ENCODE measurements at regions not wholly inside any gene's neighbourhood (a gene's known extent, or its start where the extent isn't known, plus 50 kb on each side); places are given as distances from the start of the nearest gene placed in this dataset.
"Not testable (repeated sequence)": the region's sequence is repeated elsewhere in the genome, so short reads cannot be mapped to it uniquely, and the experiment has no call there.

DNA sequence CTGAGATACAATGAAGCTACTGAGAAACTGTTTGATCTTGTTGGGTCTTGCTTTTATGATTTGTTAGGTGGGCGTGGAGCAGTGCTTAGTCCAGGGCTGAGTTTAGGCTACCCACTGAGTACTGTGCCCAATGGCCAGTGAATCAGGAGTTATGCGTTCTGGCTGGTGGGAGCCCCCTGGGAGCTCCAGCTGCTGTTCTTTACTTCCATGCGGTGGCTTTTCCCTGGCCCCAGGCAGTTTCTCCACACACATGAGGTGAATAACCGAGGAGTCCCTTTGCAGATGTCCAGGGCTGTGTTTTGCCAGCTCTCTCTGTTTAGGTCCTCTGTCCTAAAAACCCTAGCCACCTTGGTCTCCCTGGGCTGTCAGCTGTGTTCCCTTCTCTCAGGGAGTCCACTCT lies 106.5 kb downstream of the KLF13 start:
- no peak for DNase-seq (ENCODE audit: low read depth in 2 of 2)

DNA sequence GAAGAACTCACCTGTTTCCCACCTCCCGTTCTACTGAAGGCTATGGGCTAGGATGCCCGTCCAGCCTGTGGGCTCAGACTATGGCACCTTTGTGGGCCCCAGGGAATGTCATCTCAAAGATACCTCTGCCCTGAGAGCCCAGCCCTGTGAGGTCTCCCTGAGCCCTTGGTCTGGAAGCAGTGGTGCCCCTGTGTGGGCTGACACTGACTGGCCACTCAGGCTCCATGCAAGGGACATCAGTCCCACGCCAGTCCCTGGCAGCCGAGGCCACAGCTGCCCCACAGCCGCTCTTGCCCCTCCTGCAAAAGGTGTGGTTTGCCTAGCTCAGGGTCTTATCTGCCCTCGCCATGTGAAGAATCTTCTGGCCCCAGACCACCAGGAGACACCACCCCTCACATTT lies 106.9 kb downstream of the KLF13 start:
- DNase-seq (ENCODE audit: low read depth in 2 of 2) = no peak

DNA sequence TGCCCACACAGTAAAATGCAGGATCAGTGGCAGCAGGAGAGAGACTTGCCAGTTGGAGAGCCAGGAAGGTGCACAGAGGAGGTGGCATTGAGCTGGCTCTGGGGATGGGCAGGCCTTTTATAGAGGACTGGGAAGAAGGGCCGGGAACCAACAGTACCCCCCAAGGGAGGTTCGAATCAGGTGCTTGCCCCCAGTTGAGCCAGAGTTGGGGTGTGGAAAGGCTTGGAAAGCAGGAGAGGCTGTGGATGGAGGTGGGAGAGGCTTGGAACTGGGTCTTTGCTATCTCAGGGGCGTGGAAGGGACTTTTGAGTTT lies 107.6 kb downstream of the KLF13 start:
- no peak for DNase-seq (ENCODE audit: low read depth in 2 of 2)

DNA sequence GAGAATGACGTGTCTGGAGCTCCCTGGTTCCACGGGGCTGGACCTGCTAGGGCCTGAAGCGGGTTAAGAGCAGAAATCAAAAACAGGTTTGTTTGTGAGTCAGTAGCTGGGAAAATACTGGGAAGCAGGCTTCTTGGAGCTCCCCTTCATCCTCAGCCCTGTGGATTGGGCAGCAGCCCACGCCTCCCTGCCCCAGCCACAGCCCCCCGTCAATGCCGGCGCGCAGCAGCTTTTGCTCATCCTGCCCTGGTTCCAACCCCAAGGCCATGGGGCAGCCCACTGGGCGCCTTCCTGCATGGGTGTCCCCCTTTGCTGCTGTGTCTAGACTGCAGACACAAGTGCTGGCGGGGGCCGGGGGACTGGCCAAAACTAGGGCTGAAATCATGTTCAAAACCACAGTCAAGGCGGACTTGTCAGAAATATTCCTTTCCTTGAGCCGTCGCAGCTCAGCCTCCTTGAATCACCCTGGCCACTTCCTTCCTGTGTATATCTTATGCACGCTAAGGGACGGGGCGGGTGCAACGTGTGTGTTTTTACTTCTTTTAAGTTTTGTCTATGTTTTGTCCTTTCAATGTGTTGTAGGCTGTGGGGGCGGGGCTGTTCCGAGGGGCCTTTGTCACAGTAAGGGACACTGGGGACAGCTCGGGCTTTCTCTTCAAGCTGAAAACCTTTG lies 108.1 kb downstream of the KLF13 start:
- peak; percentile 66 to 77 for DNase-seq (ENCODE audit: low read depth in 2 of 2)

DNA sequence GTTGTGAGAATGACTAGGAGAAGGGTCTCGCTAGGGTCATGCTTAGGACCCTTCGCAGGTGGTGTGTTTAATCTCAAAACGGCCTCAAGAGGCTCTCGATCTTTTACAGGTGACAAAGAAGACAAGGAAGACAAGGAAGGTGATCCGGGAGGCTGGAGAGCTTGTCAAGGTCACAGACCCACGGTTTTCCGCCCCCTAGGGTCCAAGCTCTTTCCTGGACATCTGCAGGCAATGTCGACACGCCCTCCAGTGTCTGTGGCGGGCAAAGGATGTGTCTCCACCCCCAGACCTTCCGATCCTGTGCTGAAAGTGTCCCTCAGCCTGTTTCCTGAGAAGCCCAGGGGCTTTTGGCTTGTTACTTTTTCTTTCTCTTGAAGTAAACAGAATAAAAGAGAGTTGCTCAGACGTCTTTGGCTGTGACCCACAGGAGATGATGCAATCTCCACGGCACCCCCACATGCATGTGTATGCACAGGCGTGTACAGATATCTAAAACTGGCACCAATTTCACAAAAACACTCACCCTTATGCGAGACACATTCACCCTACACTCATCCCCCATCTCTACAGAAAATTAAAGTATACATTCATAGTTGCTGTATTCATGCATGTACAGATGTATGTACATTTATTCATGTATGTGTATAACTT lies 108.8 kb downstream of the KLF13 start:
- DNase-seq (ENCODE audit: low read depth in 2 of 2) = peak; percentile 59 to 82

DNA sequence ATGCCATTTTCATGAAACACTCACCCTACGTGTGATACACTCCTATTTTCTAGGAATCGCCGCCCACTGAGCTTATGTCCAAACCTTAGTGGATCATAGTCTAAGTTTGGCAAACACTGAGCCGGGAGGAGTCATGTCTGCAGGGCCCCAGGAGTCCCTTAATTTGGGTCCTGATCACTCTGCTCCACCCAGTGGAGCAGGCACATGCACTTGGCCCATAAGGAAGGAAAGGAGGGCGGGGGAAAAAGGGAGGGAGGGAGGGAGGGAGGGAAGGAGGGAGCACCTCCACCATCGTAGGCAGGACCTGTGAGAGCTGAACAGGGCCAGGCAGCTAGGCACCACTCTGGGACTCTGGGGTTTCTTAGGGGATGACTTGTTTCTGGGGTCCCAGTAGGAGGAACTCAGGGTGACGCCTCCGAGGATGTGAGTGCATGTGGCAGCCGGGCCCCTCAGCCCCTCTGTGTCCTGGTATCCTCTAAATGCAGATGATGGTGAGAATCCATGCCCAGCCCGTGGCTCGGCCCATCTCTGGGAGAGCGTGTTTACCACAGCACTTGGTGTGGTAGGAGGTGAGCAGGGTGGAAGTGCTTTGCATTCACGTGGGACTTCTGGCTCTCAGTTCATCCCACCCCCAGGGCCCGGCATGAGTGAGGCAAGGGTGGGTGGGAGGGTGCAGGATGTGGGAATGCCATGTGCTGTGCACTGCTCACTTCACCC lies 109.4 kb downstream of the KLF13 start:
- DNase-seq (ENCODE audit: low read depth in 2 of 2) = no peak

DNA sequence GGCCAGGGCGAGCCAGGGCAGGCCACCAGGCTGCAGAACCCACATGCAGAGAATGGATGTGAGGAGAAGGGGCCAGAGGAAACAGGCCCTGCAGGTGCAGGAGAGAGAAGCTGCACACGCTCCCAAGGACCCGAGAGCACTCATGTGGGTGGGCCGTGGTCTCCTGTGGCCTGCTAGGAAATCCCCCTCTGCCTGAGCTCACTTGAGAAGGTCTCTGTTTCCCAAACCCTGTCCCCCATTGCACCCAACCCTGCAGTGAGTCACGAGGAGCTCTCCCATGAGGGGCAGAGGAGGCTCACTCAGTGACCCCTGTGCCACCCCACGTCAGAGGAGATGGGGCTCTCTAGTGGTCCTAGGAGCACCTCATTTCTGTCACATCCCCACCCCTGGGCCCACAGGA lies 111.1 kb downstream of the KLF13 start:
- peak in 1 of 2 donors; percentile 49 for DNase-seq (ENCODE audit: low read depth in 2 of 2)

DNA sequence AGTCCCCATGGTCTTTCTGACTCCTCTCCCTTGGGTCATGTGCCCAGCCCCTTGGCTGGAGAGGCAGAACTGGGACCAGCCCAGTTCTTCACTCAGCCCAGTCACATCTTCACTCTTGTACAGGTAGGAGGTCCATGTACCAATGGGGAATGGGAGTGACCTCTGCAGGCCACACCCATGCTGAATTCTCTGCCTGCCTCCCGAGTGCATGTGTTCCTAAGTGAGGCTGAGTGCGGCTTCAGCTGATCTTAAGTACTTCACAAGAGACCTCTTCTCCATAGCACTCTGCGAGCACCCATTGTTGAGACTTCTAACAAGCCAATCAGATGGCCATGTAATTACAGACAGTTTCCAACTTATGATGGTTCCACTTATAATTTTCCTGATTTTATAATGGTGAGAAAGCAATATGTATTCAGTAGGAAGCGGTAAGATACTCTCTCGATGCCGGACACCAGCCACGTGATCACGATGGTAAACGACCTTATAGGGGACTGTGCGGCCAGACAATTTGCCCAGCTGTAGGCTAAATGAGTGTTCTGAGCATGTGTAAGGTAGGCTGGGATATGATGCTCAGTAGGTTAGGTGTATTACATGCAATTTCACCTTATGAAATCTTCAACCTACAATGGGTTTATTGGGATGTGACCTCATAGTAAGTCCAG lies 112.1 kb downstream of the KLF13 start:
- DNase-seq (ENCODE audit: low read depth in 2 of 2) = no peak

DNA sequence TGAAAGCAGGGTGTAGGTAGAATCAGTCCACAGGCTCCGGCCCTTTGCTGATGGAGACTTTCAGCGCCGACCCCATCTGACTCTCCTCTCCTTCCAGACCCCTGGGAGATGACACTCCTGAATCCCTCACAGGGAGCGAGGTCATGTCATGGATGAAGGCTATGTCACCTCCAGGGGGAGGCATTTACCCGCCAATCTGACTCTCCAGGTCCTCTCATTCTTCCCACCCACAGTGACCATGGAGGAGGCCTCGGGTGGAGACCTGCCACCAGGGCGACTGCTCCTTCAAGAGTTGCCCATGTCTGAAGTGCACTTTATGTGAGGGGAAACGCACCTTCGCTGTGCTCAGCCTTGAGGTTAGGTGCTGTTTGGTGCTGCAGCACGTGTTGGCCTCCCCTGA lies 112.7 kb downstream of the KLF13 start:
- DNase-seq (ENCODE audit: low read depth in 2 of 2) = no peak

DNA sequence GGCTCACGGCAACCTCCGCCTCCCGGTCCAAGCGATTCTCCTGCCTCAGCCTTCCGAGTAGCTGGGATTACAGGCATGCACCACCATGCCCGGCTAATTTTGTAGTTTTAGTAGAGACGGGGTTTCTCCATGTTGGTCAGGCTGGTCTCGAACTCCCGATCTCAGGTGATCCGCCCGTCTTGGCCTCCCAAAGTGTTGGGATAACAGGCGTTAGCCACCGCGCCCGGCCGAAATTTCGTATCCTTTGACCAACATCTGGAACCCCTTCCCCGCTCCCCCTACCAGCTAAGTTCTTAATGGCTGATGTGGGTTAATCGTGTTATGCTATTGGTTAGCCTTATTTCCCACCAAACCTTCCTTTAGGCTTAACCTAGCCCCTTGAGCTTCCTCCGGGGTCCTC lies 113.6 kb downstream of the KLF13 start:
- not testable (repeated sequence) for DNase-seq (ENCODE audit: low read depth in 2 of 2)

DNA sequence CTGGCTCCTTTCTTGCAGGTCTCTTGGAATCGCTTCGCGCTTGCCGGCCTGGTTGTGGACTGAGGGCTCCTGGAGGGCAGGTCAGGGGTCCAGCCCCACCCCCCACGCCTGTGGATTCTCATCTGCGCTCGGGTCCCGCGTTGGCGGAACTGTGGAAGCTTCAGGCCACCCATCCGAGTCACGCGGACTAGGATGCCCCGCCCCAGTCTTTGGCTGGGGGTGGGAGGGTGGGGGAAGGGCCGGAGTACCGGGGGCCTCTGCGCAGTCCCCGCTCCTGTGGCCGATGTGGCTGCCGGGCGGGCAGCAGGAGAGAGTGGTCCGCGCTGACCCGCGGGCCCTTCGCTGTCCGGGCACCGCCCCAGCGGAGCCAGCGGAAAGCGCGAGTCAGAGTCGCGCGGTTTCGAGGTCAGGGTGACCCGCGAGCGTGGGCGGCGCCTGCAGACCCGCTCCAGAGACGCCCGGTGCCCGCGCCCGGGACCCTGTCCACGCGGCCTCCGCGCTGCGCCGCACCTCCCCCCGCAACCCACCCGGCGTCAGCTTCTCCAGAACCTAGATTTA lies 114.2 kb downstream of the KLF13 start:
- DNase-seq (ENCODE audit: low read depth in 2 of 2) = no peak

DNA sequence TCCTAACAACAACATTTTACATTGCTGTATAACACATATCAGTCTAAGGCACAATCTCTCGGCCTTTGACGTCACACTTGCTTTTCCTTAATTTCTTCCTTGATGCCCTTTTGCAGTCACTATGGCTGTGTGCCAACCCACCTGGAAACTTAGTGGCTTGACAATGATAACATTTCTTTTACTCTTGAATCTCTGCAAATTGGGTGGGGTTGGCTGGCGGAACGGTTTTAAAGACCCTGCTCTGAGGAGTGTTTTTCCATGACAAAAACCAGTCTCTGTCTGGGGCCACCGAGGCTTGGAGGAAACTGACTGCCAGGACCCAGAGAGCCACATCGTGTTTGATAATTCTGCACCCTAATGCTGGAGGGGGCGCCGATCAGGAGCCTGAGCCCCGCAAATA lies 115.6 kb downstream of the KLF13 start:
- DNase-seq (ENCODE audit: low read depth in 2 of 2) = no peak

DNA sequence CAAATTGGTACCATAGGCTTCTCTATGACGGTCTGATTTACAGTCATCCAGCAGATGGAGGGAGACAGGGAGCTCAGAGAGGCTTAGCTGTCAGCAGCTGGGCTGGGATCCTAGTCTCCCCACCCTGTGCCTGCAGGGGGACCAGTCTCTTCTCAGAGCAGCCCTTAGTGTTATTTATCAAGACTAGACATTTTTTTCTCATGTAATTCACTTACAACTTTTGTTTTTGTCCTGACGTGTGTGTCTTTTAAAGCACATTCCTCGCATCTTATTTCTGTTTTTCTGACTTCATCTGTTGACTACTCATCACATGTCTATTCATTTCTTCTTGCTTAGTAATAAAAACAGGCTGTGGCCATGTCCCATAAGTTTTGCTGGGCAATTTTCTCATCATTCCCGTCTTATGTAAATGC lies 116.1 kb downstream of the KLF13 start:
- DNase-seq (ENCODE audit: low read depth in 2 of 2) = no peak

DNA sequence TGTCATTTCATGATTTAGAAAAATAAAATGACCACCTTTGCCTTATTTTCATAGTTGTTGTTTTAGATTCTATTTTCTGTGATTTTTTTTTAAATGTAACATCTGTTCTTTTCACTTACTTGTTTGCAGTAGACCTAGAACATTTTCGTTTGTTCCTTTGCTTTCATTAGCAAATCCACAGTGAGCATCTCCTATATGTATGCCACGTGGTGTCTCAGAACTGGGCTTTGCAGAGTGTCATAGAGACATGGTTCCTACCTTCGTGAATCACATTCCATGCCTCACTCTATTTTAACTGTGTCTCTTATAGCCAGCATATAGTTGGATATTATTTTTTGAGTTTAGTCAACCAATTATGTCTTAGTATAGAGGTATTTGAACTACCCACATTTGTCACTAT lies 118.2 kb downstream of the KLF13 start:
- DNase-seq (ENCODE audit: low read depth in 2 of 2) = no peak

DNA sequence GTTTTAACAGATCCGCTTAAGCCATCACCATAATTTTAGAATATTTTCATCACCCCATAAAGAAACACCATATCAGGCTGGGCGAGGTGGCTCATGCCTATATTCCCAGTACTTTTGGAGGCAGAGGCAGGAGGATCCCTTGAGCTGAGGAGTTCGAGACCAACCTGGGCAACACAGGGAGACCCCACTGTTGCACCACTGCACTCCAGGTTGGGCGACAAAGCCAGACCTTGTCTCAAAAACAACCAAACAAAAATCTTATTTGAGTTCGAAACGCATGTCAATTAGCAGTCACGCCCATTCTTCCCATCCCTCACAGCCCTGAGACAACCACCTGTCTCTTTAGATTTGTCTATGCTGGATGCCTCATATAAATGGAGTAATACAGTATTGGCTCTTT lies 119.9 kb downstream of the KLF13 start:
- no peak for DNase-seq (ENCODE audit: low read depth in 2 of 2)

DNA sequence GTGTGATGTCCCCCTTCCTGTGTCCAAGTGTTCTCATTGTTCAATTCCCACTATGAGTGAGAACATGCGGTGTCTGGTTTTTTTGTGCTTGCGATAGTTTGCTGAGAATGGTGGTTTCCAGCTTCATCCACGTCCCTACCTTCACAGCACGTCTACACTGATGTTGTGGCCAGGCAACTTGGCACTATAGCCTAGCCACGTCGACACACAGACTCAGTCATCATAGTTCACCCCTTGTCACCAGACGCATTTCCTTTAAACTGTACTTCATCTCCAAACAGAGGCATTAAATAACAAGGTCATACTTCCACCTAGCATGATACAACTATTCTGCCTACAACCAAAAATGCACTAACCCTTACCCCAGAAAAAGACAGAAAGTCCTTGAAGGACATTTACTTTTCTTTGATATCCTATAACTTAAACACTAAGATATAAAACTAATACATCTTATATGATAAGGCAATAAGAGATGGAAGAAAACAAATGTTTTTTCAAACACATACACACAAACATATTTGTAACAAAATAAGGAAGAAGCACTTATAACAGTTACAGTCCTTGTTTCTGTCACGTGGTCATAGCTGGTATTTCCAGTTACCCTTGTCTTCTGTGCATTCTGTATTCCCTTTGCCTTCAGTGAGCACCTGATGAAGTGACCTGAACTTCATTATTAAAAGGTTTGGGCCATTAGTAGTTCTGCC lies 121.4 kb downstream of the KLF13 start:
- no peak for DNase-seq (ENCODE audit: low read depth in 2 of 2)

DNA sequence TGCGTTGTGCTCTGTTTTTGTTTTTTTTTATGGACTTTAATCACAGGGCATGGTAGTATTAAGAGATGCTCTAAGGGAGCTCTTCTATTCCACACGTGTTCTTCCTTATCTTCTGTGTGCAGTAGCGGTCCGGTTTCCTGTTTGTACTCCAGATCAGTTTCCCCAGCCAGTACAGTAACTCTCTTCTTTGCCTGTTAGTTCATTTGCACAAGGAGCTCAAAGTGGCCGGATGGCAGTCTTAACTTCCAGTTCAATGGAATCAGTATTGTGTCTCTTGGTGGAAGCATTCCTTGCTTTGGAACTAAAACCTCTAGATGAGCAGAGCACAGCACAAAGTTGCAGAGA lies 122.0 kb downstream of the KLF13 start:
- no peak for DNase-seq (ENCODE audit: low read depth in 2 of 2)

DNA sequence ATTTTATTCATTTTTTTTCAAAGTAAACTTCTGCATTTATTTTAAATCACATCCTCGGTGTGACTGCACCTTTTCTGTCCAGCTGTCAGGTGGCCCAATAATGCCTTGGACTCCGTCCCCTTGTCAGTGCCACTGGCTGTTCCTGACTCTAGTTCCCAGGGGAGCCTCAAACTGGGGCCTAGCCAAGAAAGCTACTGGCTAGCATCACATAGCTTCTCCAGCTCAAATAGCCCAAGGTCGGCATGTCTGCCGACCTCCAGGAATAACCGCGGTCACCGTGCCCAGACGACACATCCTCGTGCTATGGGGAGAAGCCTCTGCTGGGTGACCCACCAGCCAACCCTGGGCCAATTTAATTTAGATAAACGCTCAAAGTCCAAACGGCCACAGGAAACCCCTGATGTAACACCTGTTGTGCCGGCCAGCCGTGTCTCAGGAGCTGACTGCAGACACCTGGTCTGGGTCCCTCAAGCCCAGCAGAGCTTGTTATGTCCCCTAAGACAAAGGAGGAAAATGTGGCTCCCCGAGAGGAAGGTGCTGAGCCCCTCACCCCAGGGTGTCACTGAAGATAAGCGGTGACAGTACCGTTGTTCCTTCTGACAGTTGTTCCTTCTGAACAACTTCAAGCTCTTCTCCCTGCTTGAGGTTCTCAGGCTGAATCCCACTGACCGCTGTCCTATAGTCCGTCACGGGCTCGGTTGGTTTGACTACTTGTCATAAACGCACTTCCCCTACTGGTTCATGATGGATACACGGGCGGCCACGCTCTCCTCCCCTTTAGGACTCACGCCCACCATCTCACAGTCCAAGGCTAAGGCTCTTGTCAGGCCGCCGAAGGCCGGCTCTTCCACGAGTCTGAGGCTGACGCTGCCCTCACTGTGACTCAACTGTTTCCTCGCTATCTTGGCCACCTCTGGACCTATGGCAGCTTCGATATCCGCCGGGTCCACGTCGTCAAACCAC lies 126.2 kb downstream of the KLF13 start:
- no peak for DNase-seq (ENCODE audit: low read depth in 2 of 2)

DNA sequence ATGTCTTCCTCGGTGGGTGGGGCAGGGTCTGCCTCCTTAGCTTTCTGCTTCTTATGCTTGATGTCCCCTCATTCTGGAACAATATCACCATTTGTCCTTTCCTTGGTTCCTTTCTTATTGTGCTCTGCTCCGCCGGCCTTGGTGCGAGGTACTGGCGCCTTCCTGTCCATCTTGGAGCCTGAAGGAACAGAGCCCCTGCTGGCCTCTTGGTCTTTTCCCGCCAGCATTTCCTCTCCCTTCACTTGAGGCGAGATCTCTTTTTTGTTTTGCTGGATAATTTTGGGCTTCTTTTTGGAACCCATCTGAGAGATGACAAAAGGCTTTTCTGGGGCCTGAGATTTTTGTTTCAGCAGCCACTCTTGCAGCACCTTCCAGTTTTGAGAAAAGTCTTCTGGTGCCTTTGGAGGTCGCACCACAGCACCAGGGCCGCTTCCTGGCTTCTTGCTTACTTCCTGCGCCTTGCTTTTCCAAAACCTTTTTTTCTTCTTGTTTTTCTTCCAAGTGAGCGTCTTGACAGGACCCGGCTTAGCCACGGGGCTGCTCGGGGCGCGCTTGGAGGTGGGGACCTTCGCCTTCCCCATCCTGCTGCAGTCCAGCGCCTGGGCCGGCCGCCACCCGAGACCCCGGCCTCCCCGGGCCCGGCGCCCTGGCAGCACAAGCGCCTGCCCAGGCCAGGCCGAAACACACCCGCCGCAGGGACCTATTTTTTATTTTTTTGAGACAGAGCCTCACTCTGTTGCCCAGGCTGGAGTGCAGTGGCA lies 127.1 kb downstream of the KLF13 start:
- DNase-seq (ENCODE audit: low read depth in 2 of 2) = no peak

DNA sequence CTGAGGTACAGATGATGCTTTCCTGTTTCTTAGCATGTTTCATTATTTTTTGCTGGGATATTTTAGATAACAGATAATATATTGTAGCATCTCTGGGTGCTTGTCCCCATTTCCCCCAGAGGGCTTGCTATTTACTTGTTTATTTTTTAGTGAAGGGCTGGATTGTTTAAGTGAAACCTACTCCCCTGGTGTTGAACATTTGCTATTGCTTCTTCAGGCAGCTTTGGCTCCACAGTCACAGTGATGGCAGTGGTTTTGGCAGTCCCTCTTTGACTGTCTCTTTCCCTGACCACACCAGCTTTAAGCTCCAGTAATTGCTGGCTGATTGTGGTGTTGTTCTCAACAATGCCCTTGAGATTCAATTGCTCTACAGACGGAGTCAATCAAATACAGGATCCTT lies 128.9 kb downstream of the KLF13 start:
- DNase-seq (ENCODE audit: low read depth in 2 of 2) = no peak
